Chondrocyte (in vitro differentiated cells): ENCODE measurements at regions not wholly inside any gene's neighbourhood (a gene's known extent, or its start where the extent isn't known, plus 50 kb on each side); places are given as distances from the start of the nearest gene placed in this dataset.

ENCODE experiments used
- DNase-seq: peaks from one replicate; pipeline ENCODE4 v3.0.0; 2021; ENCODE audit warnings: mixed read lengths, low spot score
- H3K27ac Mint-ChIP-seq: one replicate; pipeline ENCODE4 v1.8.0; 2021; ENCODE audit warnings: mild to moderate bottlenecking, moderate library complexity, mixed read lengths; ENCODE audit not compliant: unreplicated experiment
- H3K27me3 Mint-ChIP-seq: 2 replicates; pipeline ENCODE4 v1.8.0; 2021; ENCODE audit warnings: low read depth, mixed read lengths
- H3K36me3 Mint-ChIP-seq: 2 replicates; pipeline ENCODE4 v1.8.0; 2021; ENCODE audit warnings: low read depth, mixed read lengths
- H3K4me1 Mint-ChIP-seq: 2 replicates; pipeline ENCODE4 v1.8.0; 2021; ENCODE audit warnings: low read depth, mild to moderate bottlenecking, mixed read lengths
- H3K4me3 Mint-ChIP-seq: one replicate; pipeline ENCODE4 v1.8.0; 2021; ENCODE audit warnings: mild to moderate bottlenecking, moderate library complexity, mixed read lengths; ENCODE audit not compliant: unreplicated experiment
- H3K9me3 Mint-ChIP-seq: 2 replicates; pipeline ENCODE4 v1.8.0; 2021; ENCODE audit warnings: low read depth, mixed read lengths
- TF ChIP-seq, protein P1 (sequence below): fragments of 200-600 bp; sonication (generic); IDR thresholded peaks from 2 replicates; pipeline ENCODE4 v1.5.0; 2021; ENCODE audit warnings: antibody characterized with exemption, mild to moderate bottlenecking, moderate library complexity

DNA sequence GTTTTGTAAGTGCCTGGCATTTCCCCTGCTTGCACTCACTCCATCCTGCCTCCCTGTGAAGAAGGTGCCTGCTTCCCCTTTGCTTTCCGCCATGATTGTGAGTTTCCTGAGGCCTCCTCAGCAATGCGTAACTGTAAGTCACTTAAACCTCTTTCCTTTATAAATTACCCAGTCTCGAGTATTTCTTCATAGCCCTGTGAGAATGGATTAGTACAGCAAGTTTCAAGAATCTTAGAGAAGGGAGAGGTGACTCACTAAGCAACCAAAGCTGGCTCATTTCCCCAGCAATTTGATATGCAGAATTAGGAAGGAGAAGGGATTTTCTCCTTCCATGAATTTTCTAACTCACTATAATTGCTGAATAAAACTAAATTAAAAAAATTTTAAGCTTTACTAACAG is 251.0 kb upstream of the FOXG1 start:
- DNase-seq: no peak

DNA sequence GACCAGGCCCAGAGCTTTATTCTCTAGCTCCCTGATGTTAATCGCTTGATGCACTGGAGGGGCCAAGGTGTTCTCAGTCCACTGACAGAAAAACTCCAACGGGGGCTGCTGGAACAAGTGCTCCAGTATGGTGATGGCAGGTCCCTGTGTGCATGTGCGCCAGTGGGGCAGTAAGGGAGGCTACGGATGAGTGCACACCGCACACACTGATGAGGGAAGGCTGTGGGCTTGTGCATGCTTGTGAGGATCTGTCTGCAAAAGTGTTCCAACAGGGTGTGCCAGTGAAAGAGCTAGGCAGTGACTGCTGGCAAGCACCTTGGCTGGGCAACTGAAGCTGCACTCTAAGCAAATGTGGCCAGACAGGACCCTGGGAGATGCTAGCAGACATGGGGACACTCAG is 229.7 kb upstream of the FOXG1 start:
- no peak for DNase-seq
- H3K36me3 Mint-ChIP-seq: no peaks in the 10 kb centered on the region
- TF ChIP-seq, protein P1, sequence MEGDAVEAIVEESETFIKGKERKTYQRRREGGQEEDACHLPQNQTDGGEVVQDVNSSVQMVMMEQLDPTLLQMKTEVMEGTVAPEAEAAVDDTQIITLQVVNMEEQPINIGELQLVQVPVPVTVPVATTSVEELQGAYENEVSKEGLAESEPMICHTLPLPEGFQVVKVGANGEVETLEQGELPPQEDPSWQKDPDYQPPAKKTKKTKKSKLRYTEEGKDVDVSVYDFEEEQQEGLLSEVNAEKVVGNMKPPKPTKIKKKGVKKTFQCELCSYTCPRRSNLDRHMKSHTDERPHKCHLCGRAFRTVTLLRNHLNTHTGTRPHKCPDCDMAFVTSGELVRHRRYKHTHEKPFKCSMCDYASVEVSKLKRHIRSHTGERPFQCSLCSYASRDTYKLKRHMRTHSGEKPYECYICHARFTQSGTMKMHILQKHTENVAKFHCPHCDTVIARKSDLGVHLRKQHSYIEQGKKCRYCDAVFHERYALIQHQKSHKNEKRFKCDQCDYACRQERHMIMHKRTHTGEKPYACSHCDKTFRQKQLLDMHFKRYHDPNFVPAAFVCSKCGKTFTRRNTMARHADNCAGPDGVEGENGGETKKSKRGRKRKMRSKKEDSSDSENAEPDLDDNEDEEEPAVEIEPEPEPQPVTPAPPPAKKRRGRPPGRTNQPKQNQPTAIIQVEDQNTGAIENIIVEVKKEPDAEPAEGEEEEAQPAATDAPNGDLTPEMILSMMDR: no peak
- peaks cover 8% of the 10 kb centered on the region for H3K27me3 Mint-ChIP-seq
- peaks cover 34% of the 10 kb centered on the region for H3K9me3 Mint-ChIP-seq
- no peak overlapping the region for H3K27ac Mint-ChIP-seq
- H3K4me3 Mint-ChIP-seq: no peak overlapping the region
- no peaks in the 10 kb centered on the region for H3K4me1 Mint-ChIP-seq

More for the DNA sequence above, 251.0 kb upstream of the FOXG1 start:
- Mint-ChIP-seq H3K4me1 (no peaks in the 10 kb centered on the region), H3K27ac (no peak overlapping the region), H3K9me3 (peaks cover 16% of the 10 kb centered on the region), H3K27me3 (no peaks in the 10 kb centered on the region), H3K4me3 (no peak overlapping the region), H3K36me3 (no peaks in the 10 kb centered on the region)
- TF ChIP-seq, protein P1: no peak

DNA sequence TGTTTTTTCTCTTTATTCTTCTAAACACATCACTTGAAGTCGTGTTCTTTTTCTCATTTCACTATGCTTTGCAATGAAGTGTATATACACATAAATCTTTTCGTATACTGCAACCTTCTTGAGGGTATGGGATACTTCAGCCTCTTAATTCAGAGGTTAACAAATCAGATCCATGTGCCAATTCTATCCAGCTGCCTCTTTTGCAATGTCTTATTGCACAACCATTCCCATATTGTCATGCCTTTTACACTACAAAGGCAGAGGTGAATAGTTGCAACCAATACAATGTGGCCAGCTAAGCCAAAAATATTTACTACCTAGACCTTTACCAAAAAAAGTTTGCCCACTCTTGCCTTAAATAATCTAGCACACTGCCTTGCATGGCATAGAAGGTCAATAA is 224.5 kb upstream of the FOXG1 start:
- no peaks in the 10 kb centered on the region for H3K27me3 Mint-ChIP-seq
- TF ChIP-seq, protein P1: no peak
- peaks cover 22% of the 10 kb centered on the region for H3K9me3 Mint-ChIP-seq
- H3K36me3 Mint-ChIP-seq: no peaks in the 10 kb centered on the region
- H3K27ac Mint-ChIP-seq: no peak overlapping the region
- no peak overlapping the region for H3K4me3 Mint-ChIP-seq
- DNase-seq: no peak
- H3K4me1 Mint-ChIP-seq: no peaks in the 10 kb centered on the region

DNA sequence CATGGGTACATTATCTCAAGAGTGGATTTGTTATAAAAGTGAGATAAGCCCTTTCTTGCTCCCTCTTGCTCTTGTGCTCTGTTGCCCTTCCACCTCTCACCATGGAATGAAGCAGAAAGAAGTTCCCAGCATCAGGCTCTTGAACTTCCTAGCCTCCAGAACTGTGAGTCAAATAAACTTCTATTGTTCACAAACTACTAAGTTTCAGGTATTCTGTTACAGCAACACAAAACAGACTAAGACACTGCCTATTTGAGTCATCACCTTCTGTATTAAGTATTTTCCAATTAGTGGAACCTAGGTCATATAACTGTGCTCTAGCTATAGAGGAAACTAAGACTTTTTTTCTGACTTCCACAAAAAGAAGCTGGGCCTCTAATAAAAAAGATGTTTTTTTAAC is 201.2 kb upstream of the FOXG1 start:
- no peaks in the 10 kb centered on the region for H3K36me3 Mint-ChIP-seq
- no peaks in the 10 kb centered on the region for H3K4me1 Mint-ChIP-seq
- DNase-seq: no peak
- TF ChIP-seq, protein P1: no peak
- H3K4me3 Mint-ChIP-seq: no peak overlapping the region
- no peaks in the 10 kb centered on the region for H3K9me3 Mint-ChIP-seq
- no peak overlapping the region for H3K27ac Mint-ChIP-seq
- H3K27me3 Mint-ChIP-seq: no peaks in the 10 kb centered on the region

DNA sequence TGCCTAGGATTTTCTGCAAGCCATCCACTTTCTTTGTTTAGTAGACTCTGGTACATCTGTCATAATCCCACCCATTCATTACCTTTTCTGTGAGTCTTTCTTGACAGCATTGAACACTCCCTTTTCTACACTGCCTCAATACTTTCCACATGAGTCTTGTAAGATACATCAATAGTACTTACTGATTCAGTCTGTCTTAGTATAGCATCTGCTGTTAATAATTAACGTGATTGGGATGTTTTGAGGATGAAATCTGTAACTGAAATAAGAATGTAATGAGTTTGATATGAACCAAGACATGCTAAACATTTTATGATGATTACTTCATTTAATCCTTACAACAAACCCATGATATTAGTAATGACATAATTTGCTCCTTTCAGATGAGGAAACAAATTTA is 196.2 kb upstream of the FOXG1 start:
- H3K27ac Mint-ChIP-seq: no peak overlapping the region

More for the DNA sequence above, 196.2 kb upstream of the FOXG1 start:
- Mint-ChIP-seq H3K27me3 (no peaks in the 10 kb centered on the region), H3K4me3 (no peak overlapping the region), H3K36me3 (no peaks in the 10 kb centered on the region), H3K4me1 (no peaks in the 10 kb centered on the region), H3K9me3 (peaks cover 19% of the 10 kb centered on the region)
- TF ChIP-seq, protein P1: no peak
- no peak for DNase-seq
